SK-N-SH (cell line): ENCODE measurements at regions not wholly inside any gene's neighbourhood (a gene's known extent, or its start where the extent isn't known, plus 50 kb on each side); places are given as distances from the start of the nearest gene placed in this dataset.

Experiments
- CTCF ChIA-PET: fragments of 300-600, 350-600 bp; formaldehyde crosslinking; extraction: SDS; loops from one replicate; lab custom pipeline; 2021; lab: Yijun Ruan, JAX
- POLR2A ChIA-PET: fragments of 350-600 bp; sonication (Branson Sonifier 250); formaldehyde crosslinking; extraction: SDS; loops from one replicate; lab custom pipeline; 2020; ENCODE audit warnings: antibody characterized with exemption, inconsistent platforms; lab: Yijun Ruan, JAX
- DNase-seq: peaks from one replicate; pipeline ENCODE4 v3.0.0; 2012
- H2AFZ ChIP-seq: fragments of 200-600 bp; sonication (generic); 2 replicates; pipeline ENCODE4 v1.8.1; 2016; ENCODE audit warnings: antibody characterized with exemption, mild to moderate bottlenecking, low read depth
- H3F3A ChIP-seq: fragments of 200-600 bp; sonication (generic); replicated peaks from 2 replicates; pipeline ENCODE3; 2016; ENCODE audit warnings: antibody characterized with exemption, mild to moderate bottlenecking; ENCODE audit not compliant: insufficient read depth
- H3K27ac ChIP-seq, 2 experiments: fragments of 200-500 bp in 1 of 2; fragments of 200-600 bp in 1 of 2; sonication (Bioruptor generic) in 1 of 2; sonication (generic), shearing (Covaris generic) in 1 of 2; 2 replicates each; pipeline versions ENCODE4 v1.5.1 to v1.6.1; 2014 to 2016; ENCODE audit warnings: low read depth in 2 of 2, inconsistent platforms in 1 of 2, low read length in 1 of 2, mild to moderate bottlenecking in 1 of 2, mixed read lengths in 1 of 2
- H3K27me3 ChIP-seq: fragments of 200-600 bp; sonication (generic), shearing (Covaris generic); 2 replicates; pipeline ENCODE4 v1.6.1; 2016; ENCODE audit warnings: mixed run types; ENCODE audit not compliant: insufficient read depth
- H3K36me3 ChIP-seq, 2 experiments: fragments of 200-500 bp in 1 of 2; fragments of 200-600 bp in 1 of 2; sonication (Bioruptor generic) in 1 of 2; sonication (generic) in 1 of 2; replicated peaks in 1 of 2; 2 replicates each; pipeline versions ENCODE3 to v1.5.1; 2014 to 2016; ENCODE audit warnings: low read length in 1 of 2, mild to moderate bottlenecking in 1 of 2; ENCODE audit not compliant: insufficient read depth in 2 of 2, control insufficient read depth in 1 of 2
- H3K4me1 ChIP-seq, 2 experiments: fragments of 200-500 bp in 1 of 2; fragments of 200-600 bp in 1 of 2; sonication (Bioruptor generic) in 1 of 2; sonication (generic), shearing (Covaris generic) in 1 of 2; 2 replicates each; pipeline versions ENCODE4 v1.5.1 to v1.6.1; 2014 to 2016; ENCODE audit warnings: low read depth in 1 of 2, low read length in 1 of 2, mixed run types in 1 of 2; ENCODE audit not compliant: insufficient read depth in 2 of 2, control insufficient read depth in 1 of 2
- H3K4me2 ChIP-seq: fragments of 200-600 bp; sonication (generic), shearing (Covaris generic); 2 replicates; pipeline ENCODE4 v1.6.1; 2017; ENCODE audit warnings: mixed run types
- H3K4me3 ChIP-seq, 2 experiments: fragments of 200-500 bp in 1 of 2; fragments of 200-600 bp in 1 of 2; sonication (Bioruptor generic) in 1 of 2; sonication (generic), shearing (Covaris generic) in 1 of 2; 2 replicates each; pipeline versions ENCODE4 v1.5.1 to v1.8.1; 2014 to 2016; ENCODE audit warnings: low read depth in 2 of 2, inconsistent platforms in 1 of 2, low read length in 1 of 2, mild to moderate bottlenecking in 1 of 2, mixed read lengths in 1 of 2, moderate library complexity in 1 of 2
- H3K79me2 ChIP-seq: fragments of 200-600 bp; sonication (generic); 2 replicates; pipeline ENCODE4 v1.8.1; 2017; ENCODE audit warnings: mild to moderate bottlenecking; ENCODE audit not compliant: insufficient read depth
- H3K9ac ChIP-seq: fragments of 200-600 bp; sonication (generic); 2 replicates; pipeline ENCODE4 v1.6.1; 2017; ENCODE audit warnings: mixed run types
- H3K9me2 ChIP-seq: fragments of 200-600 bp; sonication (generic); 2 replicates; pipeline ENCODE4 v1.6.1; 2017; ENCODE audit warnings: mixed run types
- H3K9me3 ChIP-seq: fragments of 200-600 bp; sonication (generic); 2 replicates; pipeline ENCODE4 v1.6.1; 2017; ENCODE audit warnings: mixed run types, mild to moderate bottlenecking, moderate library complexity
- H4K20me1 ChIP-seq: fragments of 200-600 bp; sonication (generic); 2 replicates; pipeline ENCODE4 v1.6.1; 2017; ENCODE audit warnings: mild to moderate bottlenecking, mixed run types; ENCODE audit not compliant: insufficient read depth
- CTCF ChIP-seq: fragments of 200-600 bp; sonication (generic); IDR thresholded peaks from 2 replicates; pipeline ENCODE4 v1.6.1; 2017; ENCODE audit warnings: antibody characterized with exemption, mild to moderate bottlenecking, moderate library complexity
- FOXJ3 ChIP-seq: sonication (generic); formaldehyde crosslinking; IDR thresholded peaks from 2 replicates; pipeline ENCODE4 v1.5.1; 2020; ENCODE audit warnings: mild to moderate bottlenecking, missing genetic modification reagents
- MXI1 ChIP-seq: IDR thresholded peaks from 2 replicates; pipeline ENCODE4 v1.6.1; 2012; ENCODE audit warnings: mild to moderate bottlenecking, low read depth, low read length, improper control_type of control experiment
- NFIC ChIP-seq: IDR thresholded peaks from 2 replicates; pipeline ENCODE4 v1.4.0; 2012; ENCODE audit warnings: borderline replicate concordance
- NRF1 ChIP-seq: IDR thresholded peaks from 2 replicates; pipeline ENCODE4 v1.6.1; 2012; ENCODE audit warnings: low read depth, mild to moderate bottlenecking, low read length
- REST ChIP-seq: IDR thresholded peaks from 2 replicates; pipeline ENCODE4 v1.6.1; 2012; ENCODE audit warnings: mild to moderate bottlenecking, low read depth, low read length, moderate library complexity
- RFX5 ChIP-seq: IDR thresholded peaks from 2 replicates; pipeline ENCODE4 v1.6.1; 2012; ENCODE audit warnings: mild to moderate bottlenecking, improper control_type of control experiment, low read length
- RXRA ChIP-seq: IDR thresholded peaks from 2 replicates; pipeline ENCODE4 v1.4.0; 2012; ENCODE audit warnings: low read depth, mild to moderate bottlenecking, borderline replicate concordance
- SIN3A ChIP-seq: IDR thresholded peaks from 2 replicates; pipeline ENCODE4 v1.6.1; 2012; ENCODE audit warnings: low read depth, mild to moderate bottlenecking, low read length, moderate library complexity, borderline replicate concordance
- SMC3 ChIP-seq: IDR thresholded peaks from 2 replicates; pipeline ENCODE4 v1.6.1; 2012; ENCODE audit warnings: low read depth, low read length, improper control_type of control experiment
- TCF12 ChIP-seq: IDR thresholded peaks from 2 replicates; pipeline ENCODE4 v1.4.0; 2012
- TEAD4 ChIP-seq: IDR thresholded peaks from 2 replicates; pipeline ENCODE4 v1.4.0; 2012; ENCODE audit warnings: mild to moderate bottlenecking, borderline replicate concordance; ENCODE audit not compliant: insufficient read depth
- WGBS: methylation state at CpG from one replicate; pipeline ENCODE4 v1.1.6; 2017; ENCODE audit warnings: low lambda C conversion rate; 5-methylcytosine and 5-hydroxymethylcytosine counted together

DNA sequence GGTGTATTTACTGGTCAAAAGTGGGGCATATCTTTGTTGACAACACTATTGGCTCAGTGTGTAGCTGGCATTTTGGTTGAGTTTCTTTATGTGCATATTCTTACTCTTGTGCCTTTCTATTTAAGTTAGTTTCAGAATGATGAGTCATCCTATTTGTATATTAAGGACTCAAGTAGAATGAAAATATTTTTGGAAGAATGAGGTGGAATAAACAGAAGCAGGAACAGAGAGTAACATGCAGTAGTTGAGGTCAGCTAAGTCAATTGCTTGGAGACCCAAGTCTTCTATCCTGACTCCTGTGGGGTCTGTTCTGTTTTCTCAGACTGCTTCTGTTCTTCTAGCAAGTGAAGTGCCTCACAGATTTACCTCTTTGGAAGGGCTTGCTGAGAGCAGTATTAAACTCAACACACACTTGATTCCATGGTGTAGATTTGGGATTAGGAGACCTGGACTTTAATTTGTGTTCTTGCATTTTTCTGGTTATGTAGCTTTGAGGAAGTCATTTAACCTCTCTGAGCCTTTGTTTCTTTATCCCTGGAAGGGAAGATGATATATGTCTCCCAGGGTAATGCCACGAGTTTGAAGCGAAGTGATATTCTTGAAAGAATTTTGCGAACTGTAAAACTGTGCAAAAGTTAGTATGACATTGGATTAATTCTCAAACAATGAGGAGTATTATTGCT, 324.3 kb downstream of the QKI start (continued):
- TF ChIP-seq NRF1 (no peak), RFX5 (no peak), TEAD4 (no peak)

DNA sequence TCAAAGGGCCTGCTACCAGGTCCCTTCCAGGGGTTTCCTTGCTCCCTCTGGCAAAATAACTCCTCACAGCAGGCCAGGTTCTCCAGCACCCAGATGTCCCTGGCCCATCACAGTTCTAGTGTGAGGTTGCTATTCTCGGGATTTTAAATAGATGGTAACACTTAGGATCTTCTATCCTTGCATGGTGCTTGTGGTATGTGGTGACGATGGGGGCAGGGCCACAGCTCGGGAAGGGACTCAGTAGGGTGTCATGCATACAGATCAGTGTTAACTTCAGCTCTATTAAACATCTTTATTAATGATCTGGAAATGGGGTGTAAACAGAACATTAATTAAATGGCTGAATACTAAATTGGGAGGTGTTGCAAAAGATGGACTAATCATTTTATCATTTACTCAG, 323.8 kb downstream of the QKI start:
- no peaks in the 10 kb centered on the region for H3K27me3 ChIP-seq
- H3K9me3 ChIP-seq, result no peaks in the 10 kb centered on the region
- no peaks in the 10 kb centered on the region for H3F3A ChIP-seq
- ChIA-PET CTCF (no interaction called here), POLR2A (no interaction called here)
- H3K79me2 ChIP-seq, result no peaks in the 10 kb centered on the region
- TF ChIP-seq SIN3A, result no peak
- TF ChIP-seq NFIC, result no peak
- TF ChIP-seq RFX5, result no peak
- TF ChIP-seq RXRA, result no peak
- no peak for TF ChIP-seq FOXJ3 (CRISPR knock-in tag)
- TF ChIP-seq MXI1, result no peak
- TF ChIP-seq TCF12, result no peak
- no peak for TF ChIP-seq CTCF
- no peak for TF ChIP-seq SMC3
- no peak overlapping the region for H3K9ac ChIP-seq
- no peaks in the 10 kb centered on the region for H3K9me2 ChIP-seq
- H3K4me1 ChIP-seq, result peaks cover 0 to 13% of the 10 kb centered on the region in 2 experiments; a peak in 1 of 4 replicates
- no peak overlapping the region for H3K4me2 ChIP-seq
- no peak for DNase-seq
- H2AFZ ChIP-seq, result no peak overlapping the region
- no peak overlapping the region for H3K4me3 ChIP-seq
- H4K20me1 ChIP-seq, result no peaks in the 10 kb centered on the region
- H3K36me3 ChIP-seq, result no peaks in the 10 kb centered on the region
- H3K27ac ChIP-seq, result no peak overlapping the region
- WGBS, result 48% methylated on average over 3 of the region's 3 CpGs

GRCh38 chr6:163735076-163735475, 320.6 kb downstream of the QKI start:
- peaks cover 0 to 9% of the 10 kb centered on the region in 2 experiments; a peak in 2 of 4 replicates for H3K4me1 ChIP-seq
- TF ChIP-seq SMC3 (no peak), REST (no peak), TEAD4 (no peak), NRF1 (no peak)
- POLR2A ChIA-PET, result no interaction called here
- H3K27ac ChIP-seq, result no peak overlapping the region
- no peaks in the 10 kb centered on the region for H3F3A ChIP-seq
- 54% methylated on average over 2 of the region's 5 CpGs for WGBS
- no peaks in the 10 kb centered on the region for H3K79me2 ChIP-seq
- DNase-seq, result no peak
- no peak overlapping the region for H3K4me2 ChIP-seq
- H2AFZ ChIP-seq, result no peak overlapping the region
- H3K36me3 ChIP-seq, result no peaks in the 10 kb centered on the region
- no peaks in the 10 kb centered on the region for H3K9me2 ChIP-seq
- H3K27me3 ChIP-seq, result no peaks in the 10 kb centered on the region
- H3K9me3 ChIP-seq, result no peaks in the 10 kb centered on the region
- no peak overlapping the region for H3K4me3 ChIP-seq
- H4K20me1 ChIP-seq, result no peaks in the 10 kb centered on the region
- H3K9ac ChIP-seq, result no peak overlapping the region
- CTCF ChIA-PET, result no interaction called here
